ENCODE measurements at regions not wholly inside any gene's neighbourhood (a gene's known extent, or its start where the extent isn't known, plus 50 kb on each side); places are given as distances from the start of the nearest gene placed in this dataset.

GRCh38 chr12:111197376-111197944, 171.4 kb downstream of the PHETA1 start:
- no peak for TF ChIP-seq CTCF (IDR thresholded peaks at IDR 0.05; ENCODE audit: borderline replicate concordance, control extremely low read depth, extremely low read depth, insufficient read depth, missing control alignments)
- in situ Hi-C loops (cut with MboI; ENCODE audit: low sequenced_read_pairs, unreplicated experiment): no loop called here
- DNase-seq (ENCODE audit: low spot score): no peak

GRCh38 chr12:111196532-111196931, 172.4 kb downstream of the PHETA1 start:
- DNase-seq (ENCODE audit: low spot score): no peak
- in situ Hi-C loops (cut with MboI; ENCODE audit: low sequenced_read_pairs, unreplicated experiment): no loop called here
- no peak for TF ChIP-seq CTCF (IDR thresholded peaks at IDR 0.05; ENCODE audit: borderline replicate concordance, control extremely low read depth, extremely low read depth, insufficient read depth, missing control alignments)

- no peak for DNase-seq (ENCODE audit: low spot score)
- TF ChIP-seq CTCF (IDR thresholded peaks at IDR 0.05; ENCODE audit: borderline replicate concordance, control extremely low read depth, extremely low read depth, insufficient read depth, missing control alignments): no peak
- in situ Hi-C loops (cut with MboI; ENCODE audit: low sequenced_read_pairs, unreplicated experiment): no loop called here
These were observed 173.6 kb downstream of the PHETA1 start for GRCh38 chr12:111195316-111195715.

GRCh38 chr12:111194703-111195051, 174.2 kb downstream of the PHETA1 start:
- in situ Hi-C loops (cut with MboI; ENCODE audit: low sequenced_read_pairs, unreplicated experiment): no loop called here
- TF ChIP-seq CTCF (IDR thresholded peaks at IDR 0.05; ENCODE audit: borderline replicate concordance, control extremely low read depth, extremely low read depth, insufficient read depth, missing control alignments): no peak
- DNase-seq (ENCODE audit: low spot score): no peak

- DNase-seq (ENCODE audit: low spot score): no peak
- no peak for TF ChIP-seq CTCF (IDR thresholded peaks at IDR 0.05; ENCODE audit: borderline replicate concordance, control extremely low read depth, extremely low read depth, insufficient read depth, missing control alignments)
- in situ Hi-C loops (cut with MboI; ENCODE audit: low sequenced_read_pairs, unreplicated experiment): no loop called here
These were observed 174.8 kb downstream of the PHETA1 start for GRCh38 chr12:111193977-111194702.

- TF ChIP-seq CTCF (IDR thresholded peaks at IDR 0.05; ENCODE audit: borderline replicate concordance, control extremely low read depth, extremely low read depth, insufficient read depth, missing control alignments): no peak
- DNase-seq (ENCODE audit: low spot score): no peak
- in situ Hi-C loops (cut with MboI; ENCODE audit: low sequenced_read_pairs, unreplicated experiment): no loop called here
These were observed 175.4 kb downstream of the PHETA1 start for GRCh38 chr12:111193496-111193895.

All from GM13976 (cell line).